ENCODE measurements at regions not wholly inside any gene's neighbourhood (a gene's known extent, or its start where the extent isn't known, plus 50 kb on each side); places are given as distances from the start of the nearest gene placed in this dataset.

- TF ChIP-seq, protein P1, sequence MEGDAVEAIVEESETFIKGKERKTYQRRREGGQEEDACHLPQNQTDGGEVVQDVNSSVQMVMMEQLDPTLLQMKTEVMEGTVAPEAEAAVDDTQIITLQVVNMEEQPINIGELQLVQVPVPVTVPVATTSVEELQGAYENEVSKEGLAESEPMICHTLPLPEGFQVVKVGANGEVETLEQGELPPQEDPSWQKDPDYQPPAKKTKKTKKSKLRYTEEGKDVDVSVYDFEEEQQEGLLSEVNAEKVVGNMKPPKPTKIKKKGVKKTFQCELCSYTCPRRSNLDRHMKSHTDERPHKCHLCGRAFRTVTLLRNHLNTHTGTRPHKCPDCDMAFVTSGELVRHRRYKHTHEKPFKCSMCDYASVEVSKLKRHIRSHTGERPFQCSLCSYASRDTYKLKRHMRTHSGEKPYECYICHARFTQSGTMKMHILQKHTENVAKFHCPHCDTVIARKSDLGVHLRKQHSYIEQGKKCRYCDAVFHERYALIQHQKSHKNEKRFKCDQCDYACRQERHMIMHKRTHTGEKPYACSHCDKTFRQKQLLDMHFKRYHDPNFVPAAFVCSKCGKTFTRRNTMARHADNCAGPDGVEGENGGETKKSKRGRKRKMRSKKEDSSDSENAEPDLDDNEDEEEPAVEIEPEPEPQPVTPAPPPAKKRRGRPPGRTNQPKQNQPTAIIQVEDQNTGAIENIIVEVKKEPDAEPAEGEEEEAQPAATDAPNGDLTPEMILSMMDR (conservative IDR thresholded peaks at IDR 0.05; ENCODE audit: low read depth, low read length), result no peak
- TF ChIP-seq EZH2 (IDR thresholded peaks at IDR 0.05; ENCODE audit: borderline replicate concordance, low read depth, low read length, poor library complexity, severe bottlenecking), result no peak
Measured at GRCh38 chr4:43374216-43374751, 481.8 kb downstream of the GRXCR1 start.
